Hepatic stellate cell (primary cell): ENCODE measurements at regions not wholly inside any gene's neighbourhood (a gene's known extent, or its start where the extent isn't known, plus 50 kb on each side); places are given as distances from the start of the nearest gene placed in this dataset.
"Not testable (repeated sequence)": the region's sequence is repeated elsewhere in the genome, so short reads cannot be mapped to it uniquely, and the experiment has no call there.

Experiments used
- DNase-seq: peaks from one replicate; pipeline ENCODE4 v3.0.0; 2011; ENCODE audit warnings: low spot score

- DNase-seq, result no peak
These were observed 246.4 kb downstream of the EMX2 start for GRCh38 chr10:117788911-117789310.

DNA sequence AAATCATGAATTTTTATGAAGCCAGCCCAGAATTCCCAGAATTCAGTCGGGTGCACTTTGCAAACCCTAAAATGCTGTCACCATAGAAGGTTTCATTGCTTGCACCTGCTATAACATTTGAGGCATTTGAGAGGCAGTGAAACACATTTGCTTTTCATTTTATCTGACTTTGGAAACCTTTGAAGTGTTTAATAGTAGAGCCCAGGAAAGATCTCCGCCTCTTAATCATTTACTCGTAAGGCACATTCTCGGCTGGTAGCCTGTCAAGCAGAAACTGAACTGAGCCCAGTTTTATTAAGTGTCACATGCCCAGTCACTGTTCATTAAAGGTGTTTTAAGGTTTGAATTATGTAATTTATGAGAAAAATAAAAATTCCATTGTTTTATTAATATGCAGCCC, 247.6 kb downstream of the EMX2 start:
- DNase-seq, result no peak

GRCh38 chr10:117790621-117791020, 248.1 kb downstream of the EMX2 start:
- DNase-seq, result no peak

DNA sequence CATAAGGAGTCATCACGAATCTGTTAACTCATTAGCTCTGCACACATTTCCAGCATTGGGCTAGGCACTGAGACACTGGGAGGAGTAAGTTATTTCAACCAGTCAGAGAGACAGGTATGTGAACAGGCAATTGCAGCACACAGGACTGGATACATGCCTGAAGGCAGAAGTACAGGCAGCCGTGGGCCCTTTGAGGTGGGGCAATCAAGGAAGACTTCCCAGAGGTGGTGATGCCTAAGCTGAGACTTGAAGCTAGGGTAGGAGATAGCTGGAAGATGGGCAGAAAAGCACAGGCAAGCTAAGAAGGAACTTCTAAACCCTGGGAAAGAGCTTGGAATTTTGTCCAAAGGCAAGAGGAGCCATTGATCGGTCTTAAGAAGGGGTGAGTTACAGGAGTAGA, 249.7 kb downstream of the EMX2 start:
- DNase-seq, result no peak

GRCh38 chr10:117796130-117796745, 250.5 kb downstream of the RAB11FIP2 start:
- no peak for DNase-seq

- no peak for DNase-seq
These were observed 249.4 kb downstream of the RAB11FIP2 start for GRCh38 chr10:117797296-117797695.

DNA sequence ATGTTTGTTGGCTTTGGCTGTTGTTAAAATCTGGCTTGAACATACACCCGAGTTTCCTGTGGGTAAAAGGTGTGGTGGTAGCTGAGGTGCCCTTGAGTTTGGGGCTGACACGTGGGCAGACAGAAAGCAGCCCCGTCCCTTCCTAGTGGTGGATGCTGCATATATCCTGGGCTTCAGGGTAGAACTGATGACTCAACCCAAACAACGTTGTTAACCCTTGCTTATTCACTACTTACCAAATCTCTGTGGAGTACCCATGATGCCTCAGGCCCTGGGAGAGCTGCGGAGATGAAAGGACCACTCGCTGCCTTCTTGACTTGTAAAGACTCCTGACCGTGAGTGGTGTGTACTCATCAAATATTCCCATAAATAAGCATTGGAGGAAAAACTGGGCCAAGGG, 245.1 kb downstream of the RAB11FIP2 start:
- no peak for DNase-seq

GRCh38 chr10:117804470-117805011, 242.2 kb downstream of the RAB11FIP2 start:
- no peak for DNase-seq

- no peak for DNase-seq
These were observed 241.6 kb downstream of the RAB11FIP2 start for GRCh38 chr10:117805139-117805538.

DNA sequence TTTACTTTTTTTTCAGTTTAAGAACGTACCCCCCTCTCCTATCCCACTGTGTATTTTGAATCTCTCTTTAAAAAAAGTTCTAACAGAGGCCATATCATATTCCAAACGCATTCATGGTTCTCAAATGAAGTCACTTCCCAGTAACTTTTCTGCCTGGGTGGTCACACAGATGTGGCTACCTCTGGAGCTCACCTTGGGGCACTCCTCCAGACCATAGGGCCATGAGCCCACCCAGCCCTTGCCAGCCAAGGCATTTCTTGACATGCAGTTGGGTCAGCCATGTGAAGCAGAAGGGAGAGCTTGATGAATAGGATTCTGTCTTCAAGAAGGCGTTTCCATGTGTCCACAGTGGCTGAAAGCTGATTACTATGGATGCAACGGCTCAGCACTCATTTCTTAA, 239.3 kb downstream of the RAB11FIP2 start:
- no peak for DNase-seq

GRCh38 chr10:117815816-117816215, 230.9 kb downstream of the RAB11FIP2 start:
- not testable (repeated sequence) for DNase-seq

- DNase-seq, result no peak
These were observed 229.6 kb downstream of the RAB11FIP2 start for GRCh38 chr10:117817116-117817515.

DNA sequence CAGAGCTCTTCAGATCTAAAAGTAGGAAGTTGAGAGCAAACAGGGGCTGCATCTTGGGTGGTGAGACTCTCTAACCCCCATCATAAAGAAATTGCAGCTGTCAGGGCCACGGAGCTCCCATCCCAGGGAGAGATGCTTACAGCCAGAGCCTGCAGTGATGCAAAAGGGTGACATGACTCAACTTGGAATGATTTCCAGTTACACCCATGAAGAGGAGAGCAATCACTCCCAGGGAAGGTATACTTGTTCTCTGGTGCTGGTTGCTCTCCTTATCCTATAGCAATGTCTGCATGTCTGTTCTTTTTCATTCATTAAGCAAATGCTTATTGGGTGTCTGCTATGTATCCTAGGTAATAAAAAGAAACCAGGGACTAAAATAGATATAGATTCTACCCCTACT, 228.0 kb downstream of the RAB11FIP2 start:
- no peak for DNase-seq

- no peak for DNase-seq
These were observed 227.4 kb downstream of the RAB11FIP2 start for GRCh38 chr10:117819304-117819703.

DNA sequence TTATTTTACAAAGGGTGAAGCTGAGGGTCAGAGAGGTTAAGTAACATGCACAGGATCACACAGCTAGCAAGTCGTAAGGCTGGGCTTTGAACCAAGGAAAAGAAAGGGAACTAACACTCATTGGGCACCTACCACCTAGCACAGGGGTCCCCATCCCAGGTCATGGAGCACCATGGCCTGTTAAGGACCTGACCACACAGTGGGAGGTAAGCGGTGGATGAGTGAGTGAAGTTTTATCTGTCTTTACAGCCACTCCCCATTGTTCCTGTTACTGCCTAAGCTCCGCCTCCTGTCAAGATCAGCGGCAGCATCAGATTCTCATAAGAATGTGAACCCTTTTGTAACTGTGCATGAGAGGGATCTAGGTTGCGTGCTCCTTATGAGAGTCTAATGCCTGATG, 222.8 kb downstream of the RAB11FIP2 start:
- no peak for DNase-seq

GRCh38 chr10:117830205-117830604, 216.5 kb downstream of the RAB11FIP2 start:
- DNase-seq, result no peak

DNA sequence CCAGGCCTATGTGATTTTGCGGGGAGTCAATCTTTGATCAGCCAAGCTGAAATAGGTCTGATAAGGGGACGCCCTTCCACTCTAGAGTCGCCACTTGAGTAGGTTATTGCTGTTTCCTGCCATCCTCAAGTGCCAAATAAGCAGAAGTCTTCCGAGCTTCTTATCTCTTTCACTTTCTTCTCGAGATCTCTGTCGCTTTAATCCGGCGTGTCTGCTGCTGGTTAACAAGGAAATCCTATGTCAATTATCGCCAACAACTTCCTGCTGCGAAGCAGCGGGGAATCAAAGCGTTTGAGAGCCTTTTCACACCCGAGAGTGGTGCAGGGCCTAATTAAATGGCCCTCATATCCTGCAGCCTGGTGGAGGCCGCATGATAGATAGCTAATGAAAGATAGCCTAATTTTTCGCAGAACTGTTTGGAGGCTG, 215.9 kb downstream of the RAB11FIP2 start:
- no peak for DNase-seq

GRCh38 chr10:117838500-117839498, 207.9 kb downstream of the RAB11FIP2 start:
- DNase-seq, result not testable (repeated sequence)

GRCh38 chr10:117856426-117856825, 190.3 kb downstream of the RAB11FIP2 start:
- not testable (repeated sequence) for DNase-seq

- DNase-seq, result no peak
These were observed 186.6 kb downstream of the RAB11FIP2 start for GRCh38 chr10:117860135-117860534.

GRCh38 chr10:117860823-117861222, 185.9 kb downstream of the RAB11FIP2 start:
- no peak for DNase-seq

- no peak for DNase-seq
These were observed 185.4 kb downstream of the RAB11FIP2 start for GRCh38 chr10:117861329-117861728.

DNA sequence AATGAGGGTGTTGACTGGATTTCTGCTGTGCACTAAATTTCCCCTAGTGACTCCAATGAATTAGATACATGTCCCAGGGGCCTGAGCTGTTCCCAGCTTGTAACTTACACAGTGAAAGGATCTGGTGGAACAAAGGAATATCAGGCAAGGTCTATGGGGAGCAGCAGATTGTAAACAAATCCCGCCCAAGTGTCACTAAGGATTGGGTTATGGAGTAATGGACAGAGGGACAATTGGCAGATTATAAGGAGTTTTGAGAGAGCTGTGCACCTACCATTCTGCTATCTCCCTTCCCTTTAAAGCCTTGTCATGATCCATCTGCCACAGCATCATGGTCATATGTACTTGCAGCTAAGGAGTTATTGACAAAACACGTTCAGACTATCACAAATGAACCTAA, 183.0 kb downstream of the RAB11FIP2 start:
- no peak for DNase-seq
